ENCODE measurements at regions not wholly inside any gene's neighbourhood (a gene's known extent, or its start where the extent isn't known, plus 50 kb on each side); places are given as distances from the start of the nearest gene placed in this dataset.
"Not testable (repeated sequence)": the region's sequence is repeated elsewhere in the genome, so short reads cannot be mapped to it uniquely, and the experiment has no call there.

GRCh38 chr1:187517546-187517945 lies 688.8 kb downstream of the PLA2G4A start:
- DNase-seq (ENCODE audit: low read depth) = no peak

DNA sequence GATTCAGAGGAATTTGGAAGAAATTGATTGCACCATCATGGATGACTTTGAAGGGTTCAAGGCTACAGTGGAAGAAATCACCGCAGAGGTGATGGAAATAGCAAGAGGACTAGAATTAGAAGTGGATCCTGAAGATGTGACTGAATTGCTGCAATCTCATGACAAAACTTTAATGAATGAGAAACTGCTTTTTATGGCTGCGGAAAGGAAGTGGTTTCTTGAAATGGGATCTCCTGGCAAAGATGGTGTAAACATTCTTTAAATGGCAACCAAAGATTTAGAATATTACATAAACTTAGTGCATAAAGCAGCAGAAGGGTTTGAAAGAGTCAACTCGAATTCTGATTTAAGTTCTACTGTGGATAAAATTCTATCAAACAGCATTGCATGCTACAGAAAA lies 698.6 kb downstream of the PLA2G4A start:
- no peak for DNase-seq (ENCODE audit: low read depth)

DNA sequence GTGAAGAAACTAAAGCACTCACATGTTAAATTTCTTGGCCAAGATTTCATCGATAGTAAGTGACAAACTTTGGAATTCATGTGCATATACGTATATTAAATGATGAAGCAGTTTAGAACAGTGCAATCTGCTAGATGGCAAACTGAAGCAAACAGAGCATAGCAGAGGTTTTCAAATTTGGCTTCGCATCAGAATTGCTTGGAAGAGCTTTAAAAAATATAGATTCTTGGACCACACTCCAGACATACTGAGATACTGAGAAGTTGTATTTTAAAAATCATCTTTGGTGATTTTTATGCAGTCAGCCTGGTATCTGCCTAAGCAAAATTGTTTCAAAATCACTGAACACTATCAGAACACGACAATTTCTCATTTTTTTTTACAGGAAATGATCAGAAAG lies 709.2 kb downstream of the PLA2G4A start:
- DNase-seq (ENCODE audit: low read depth) = no peak

- no peak for DNase-seq (ENCODE audit: low read depth)
Measured at GRCh38 chr1:187549540-187549939, 720.8 kb downstream of the PLA2G4A start.

DNA sequence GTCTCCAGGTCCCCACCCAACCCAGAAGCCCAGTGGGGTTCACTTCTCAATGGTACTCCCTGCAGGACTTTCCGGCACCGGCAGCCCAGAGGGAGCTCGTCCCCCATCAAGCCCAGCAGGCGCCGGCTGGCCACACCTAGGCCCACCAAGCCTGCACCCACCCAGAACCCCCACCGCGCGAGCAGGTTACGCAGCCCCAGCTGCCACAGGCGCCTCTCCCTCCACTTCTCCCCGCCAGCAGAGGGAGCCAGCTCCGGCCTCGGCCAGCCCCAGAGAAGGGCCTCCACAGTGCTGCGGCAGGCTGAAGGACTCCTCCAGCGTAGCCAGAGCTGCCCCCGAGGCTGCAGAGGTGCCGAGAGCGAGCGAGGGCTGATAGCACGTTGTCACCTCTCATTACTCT lies 722.3 kb downstream of the PLA2G4A start:
- no peak for DNase-seq (ENCODE audit: low read depth)

DNA sequence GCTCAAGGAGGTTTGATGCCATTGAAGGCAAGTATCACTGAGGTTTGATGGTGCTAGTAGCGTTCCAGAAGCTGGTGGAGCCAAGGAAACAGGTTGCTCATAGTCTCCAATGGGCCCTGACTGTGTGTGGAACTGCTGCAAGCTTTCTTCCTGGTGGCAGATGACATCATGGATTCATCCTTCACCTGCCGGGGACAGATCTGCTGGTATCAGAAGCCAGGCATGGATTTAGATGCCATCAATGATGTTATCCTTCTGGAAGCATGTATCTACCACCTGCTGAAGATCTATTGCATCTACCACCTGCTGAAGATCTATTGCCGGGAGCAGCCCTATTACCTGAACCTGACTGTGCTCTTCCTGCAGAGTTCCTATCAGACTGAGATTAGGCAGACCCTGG lies 734.4 kb downstream of the PLA2G4A start:
- DNase-seq (ENCODE audit: low read depth) = no peak

DNA sequence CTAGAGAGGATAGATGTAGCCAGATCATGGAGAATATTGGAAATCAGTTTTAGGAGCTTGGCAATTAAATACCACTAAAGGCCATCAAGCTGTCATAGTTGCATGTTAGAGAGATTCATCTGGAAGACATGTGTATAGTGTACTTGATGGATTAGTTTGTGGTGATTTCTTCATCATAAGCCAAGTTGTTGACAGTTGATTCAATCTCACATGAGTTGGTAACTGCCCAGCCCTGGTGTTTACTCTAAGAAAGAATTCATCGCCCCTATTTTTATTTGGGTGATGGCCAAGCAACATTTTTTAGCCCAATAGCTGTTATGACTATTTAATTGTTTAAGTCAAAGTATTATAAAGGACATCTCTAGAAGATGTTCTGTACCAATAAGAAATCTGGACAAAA lies 737.6 kb downstream of the PLA2G4A start:
- no peak for DNase-seq (ENCODE audit: low read depth)

DNA sequence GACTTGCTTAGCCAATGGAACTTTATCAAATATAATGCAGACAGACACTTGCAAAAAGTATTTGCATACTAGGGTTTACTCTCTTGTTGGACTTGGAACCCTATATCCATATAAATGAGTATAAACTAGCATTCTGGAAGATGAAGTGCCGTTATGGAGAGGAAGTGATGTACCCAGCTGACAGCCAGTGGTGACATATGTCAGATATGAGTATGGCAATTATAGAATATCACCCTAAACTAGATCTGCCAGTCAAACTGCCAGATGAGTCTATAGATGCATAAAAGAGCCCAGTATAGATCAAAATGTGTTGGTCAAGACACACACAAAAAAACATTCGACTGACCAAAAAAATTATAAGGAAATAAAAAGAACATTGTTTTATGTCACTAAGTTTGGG lies 739.3 kb downstream of the PLA2G4A start:
- DNase-seq (ENCODE audit: low read depth) = no peak

GRCh38 chr1:187570166-187570565 lies 741.4 kb downstream of the PLA2G4A start:
- DNase-seq (ENCODE audit: low read depth) = no peak

DNA sequence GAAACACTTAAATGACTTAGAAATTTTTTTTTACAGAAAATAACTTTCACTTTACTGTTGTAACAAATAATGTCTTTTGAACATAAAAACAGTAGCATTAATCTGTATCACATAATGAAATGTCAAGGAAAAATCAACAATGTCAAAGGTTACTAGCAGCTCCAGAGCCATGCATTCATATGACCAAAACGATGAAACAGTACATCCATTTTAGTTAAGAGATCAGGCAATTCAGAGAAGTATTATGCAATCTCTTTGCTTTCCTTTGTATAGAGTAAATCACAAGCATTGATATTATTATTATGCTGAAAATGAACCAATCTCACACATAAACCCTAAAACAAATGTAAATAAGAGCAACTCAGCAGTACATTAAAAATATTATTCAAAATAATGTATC lies 748.9 kb downstream of the PLA2G4A start:
- no peak for DNase-seq (ENCODE audit: low read depth)

GRCh38 chr1:187588917-187589316 lies 760.2 kb downstream of the PLA2G4A start:
- DNase-seq (ENCODE audit: low read depth) = no peak

- DNase-seq (ENCODE audit: low read depth) = no peak
Measured at GRCh38 chr1:187605736-187606135, 777.0 kb downstream of the PLA2G4A start.

DNA sequence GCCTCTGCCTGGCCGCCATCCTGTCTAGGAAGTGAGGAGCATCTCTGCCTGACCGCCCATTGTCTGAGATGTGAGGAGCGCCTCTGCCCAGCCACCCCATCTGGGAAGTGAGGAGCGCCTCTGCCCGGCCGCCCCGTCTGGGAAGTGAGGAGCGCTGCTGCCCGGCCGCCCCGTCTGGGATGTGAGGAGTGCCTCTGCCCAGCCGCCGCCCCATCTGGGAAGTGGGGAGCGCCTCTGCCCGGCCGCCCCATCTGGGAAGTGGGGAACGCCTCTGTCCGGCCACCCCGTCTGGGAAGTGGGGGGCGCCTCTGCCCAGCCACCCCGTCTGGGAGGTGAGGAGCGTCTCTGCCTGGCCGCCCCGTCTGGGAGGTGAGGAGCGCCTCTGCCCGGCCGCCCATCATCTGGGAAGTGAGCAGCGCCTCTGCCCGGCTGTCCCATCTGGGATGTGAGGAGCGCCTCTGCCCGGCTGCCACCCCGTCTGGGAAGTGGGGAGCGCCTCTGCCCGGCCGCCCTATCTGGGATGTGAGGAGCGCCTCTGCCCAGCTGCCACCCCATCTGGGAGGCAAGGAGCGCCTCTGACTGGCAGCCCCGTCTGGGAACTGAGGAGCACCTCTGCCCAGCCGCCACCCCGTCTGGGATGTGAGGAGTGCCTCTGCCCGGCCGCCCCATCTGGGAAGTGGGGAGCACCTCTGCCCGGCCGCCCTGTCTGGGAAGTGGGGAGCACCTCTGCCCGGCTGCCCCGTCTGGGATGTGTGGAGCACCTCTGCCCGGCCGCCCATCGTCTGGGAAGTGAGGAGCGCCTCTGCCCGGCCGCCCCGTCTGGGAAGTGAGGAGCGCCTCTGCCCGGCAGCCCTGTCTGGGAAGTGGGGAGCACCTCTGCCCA lies 787.3 kb downstream of the PLA2G4A start:
- DNase-seq (ENCODE audit: low read depth) = not testable (repeated sequence)

DNA sequence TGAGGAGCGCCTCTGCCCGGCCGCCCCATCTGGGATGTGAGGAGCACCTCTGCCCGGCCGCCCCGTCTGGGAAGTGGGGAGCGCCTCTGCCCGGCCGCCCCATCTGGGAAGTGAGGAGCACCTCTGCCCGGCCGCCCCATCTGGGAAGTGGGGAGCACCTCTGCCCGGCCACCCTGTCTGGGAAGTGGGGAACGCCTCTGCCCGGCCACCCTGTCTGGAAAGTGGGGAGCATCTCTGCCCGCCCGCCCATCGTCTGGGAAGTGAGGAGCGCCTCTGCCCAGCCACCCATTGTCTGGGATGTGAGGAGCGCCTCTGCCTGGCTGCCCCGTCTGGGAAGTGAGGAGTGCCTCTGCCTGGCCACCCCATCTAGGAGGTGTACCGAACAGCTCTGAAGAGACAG lies 788.1 kb downstream of the PLA2G4A start:
- not testable (repeated sequence) for DNase-seq (ENCODE audit: low read depth)

DNA sequence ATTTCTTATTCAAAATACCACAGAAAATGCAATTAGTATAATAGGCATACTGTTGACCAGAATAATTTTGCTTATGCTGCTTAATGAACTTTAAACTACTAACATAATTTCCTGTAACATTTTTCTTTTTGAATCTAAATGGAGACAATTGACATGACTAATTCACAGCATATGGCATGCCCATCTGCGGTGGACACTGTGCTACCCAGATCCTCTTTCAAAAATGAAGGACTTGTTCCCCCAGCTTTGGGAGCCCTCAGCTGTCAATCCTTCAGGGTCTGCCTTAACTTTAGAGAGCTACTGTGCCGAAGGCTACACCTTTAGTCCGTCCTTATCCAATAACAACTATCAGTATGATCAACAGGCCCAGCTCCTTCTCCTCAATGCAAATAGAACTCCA lies 789.0 kb downstream of the PLA2G4A start:
- no peak for DNase-seq (ENCODE audit: low read depth)

DNA sequence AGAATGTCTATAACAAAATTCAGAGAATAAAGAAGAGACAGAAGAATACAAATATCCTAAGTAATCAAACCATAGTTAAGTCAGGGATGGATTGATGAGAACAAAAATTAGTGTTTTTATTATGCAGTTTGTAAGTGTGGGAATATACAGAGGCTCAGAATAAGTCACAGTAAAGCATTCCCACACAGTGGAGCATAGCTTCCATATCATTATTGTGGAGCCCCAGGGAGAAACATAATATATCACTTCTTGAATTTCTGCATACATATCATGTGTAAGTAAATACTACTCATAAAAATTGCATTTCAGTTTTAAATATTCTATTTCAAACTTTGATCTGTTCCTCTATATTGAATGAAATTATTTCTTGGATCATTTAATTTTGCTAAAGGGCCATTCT lies 790.4 kb downstream of the PLA2G4A start:
- DNase-seq (ENCODE audit: low read depth) = no peak

DNA sequence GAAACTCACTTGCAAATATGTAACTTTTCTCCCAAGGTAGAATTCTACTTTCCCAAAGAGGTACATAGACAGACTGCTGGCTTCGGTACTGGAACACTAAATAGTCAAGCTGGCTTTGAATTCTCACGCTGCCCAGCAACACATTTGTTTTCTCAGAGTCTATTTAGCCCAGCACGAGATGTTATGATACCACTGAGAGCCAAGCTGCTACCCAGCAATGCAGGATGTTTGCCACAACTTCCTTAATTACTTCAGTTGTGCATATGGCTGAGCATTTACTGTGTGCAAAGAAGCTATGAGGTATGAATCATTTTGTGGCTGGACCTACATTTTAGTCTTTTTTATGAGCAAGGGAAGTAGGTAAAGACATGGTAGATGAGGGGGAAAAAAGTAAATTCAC lies 793.2 kb downstream of the PLA2G4A start:
- DNase-seq (ENCODE audit: low read depth) = no peak

DNA sequence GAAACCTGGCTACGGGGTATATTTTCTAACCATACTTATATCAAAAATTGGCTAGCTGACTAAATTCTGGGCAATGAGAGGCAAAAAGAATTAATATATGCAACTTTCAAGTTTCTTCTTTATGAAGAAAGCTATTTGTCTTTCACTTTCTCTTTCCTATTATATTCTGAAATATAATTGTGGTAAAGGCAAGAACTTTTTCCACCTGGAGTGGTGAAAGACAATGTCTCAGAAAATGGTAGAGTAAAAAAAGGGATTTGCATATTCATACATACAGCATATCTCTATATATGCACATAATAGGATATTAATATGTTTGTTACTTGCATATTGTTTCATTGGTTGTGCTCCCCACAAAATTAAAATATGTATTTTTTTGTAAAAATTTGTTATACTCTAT lies 793.8 kb downstream of the PLA2G4A start:
- no peak for DNase-seq (ENCODE audit: low read depth)

DNA sequence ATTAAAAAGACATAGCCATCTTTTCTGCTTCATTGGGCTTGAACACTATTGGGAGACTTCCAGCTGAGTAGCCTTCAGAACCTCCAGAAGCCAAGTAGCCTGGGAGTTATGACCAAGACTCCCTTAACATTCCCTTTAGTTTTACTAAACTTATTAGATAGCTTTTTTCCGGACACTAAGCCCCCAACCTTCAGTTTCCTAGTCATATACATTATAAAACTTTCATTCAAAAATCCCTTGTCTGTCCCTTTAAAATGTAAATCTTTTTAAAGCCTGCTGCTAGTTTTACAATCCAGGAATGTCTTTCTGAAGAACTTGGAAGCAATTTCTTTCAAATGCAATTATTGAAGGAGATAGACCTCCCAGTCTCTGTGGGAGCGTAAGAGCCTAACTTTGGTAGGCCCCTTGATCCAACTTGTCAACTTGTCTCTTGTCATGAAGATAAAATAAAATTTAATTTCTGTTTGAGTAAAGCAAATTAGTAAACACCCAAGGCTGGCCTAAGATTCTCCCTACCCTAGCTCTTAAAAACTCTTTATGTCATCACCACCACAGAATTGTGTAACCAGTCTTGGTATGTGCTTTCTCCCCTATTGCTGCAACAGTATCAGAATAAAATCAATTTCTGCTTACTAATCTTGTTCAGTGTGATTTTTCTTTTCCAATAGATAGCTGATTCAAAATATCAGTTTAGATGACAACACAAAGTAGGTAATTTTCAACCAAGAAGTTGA lies 796.2 kb downstream of the PLA2G4A start:
- no peak for DNase-seq (ENCODE audit: low read depth)

- DNase-seq (ENCODE audit: low read depth) = no peak
Measured at GRCh38 chr1:187626056-187626455, 797.3 kb downstream of the PLA2G4A start.

GRCh38 chr1:187627516-187627915 lies 798.8 kb downstream of the PLA2G4A start:
- DNase-seq (ENCODE audit: low read depth) = no peak

GRCh38 chr1:187629075-187629474 lies 800.3 kb downstream of the PLA2G4A start:
- DNase-seq (ENCODE audit: low read depth) = no peak

GRCh38 chr1:187630653-187631380 lies 802.1 kb downstream of the PLA2G4A start:
- DNase-seq (ENCODE audit: low read depth) = no peak
